HG03039 (cell line): ENCODE measurements at regions not wholly inside any gene's neighbourhood (a gene's known extent, or its start where the extent isn't known, plus 50 kb on each side); places are given as distances from the start of the nearest gene placed in this dataset.

Experiments used
- ATAC-seq: cut with Tn5 transposase; IDR thresholded peaks from one replicate; pipeline ENCODE4 v1.9.1; 2021; ENCODE audit warnings: mild to moderate bottlenecking, moderate library complexity; ENCODE audit not compliant: unreplicated experiment

DNA sequence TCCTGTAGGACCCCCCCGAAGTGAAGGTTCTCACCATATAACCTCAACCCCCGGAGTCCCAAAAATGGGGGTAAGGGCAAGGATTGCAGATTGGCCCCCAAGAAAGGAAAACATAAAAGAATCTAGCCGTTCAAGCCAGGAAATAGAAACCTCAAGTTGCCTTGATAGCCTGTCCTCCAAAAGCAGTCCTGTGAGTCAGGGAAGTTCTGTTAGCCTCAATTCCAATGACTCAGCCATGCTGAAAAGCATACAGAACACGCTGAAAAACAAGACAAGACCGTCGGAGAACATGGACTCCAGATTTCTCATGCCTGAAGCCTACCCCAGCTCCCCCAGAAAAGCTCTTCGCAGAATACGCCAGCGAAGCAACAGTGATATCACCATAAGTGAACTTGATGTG lies 344.2 kb upstream of the RGS6 start:
- no peak for ATAC-seq

DNA sequence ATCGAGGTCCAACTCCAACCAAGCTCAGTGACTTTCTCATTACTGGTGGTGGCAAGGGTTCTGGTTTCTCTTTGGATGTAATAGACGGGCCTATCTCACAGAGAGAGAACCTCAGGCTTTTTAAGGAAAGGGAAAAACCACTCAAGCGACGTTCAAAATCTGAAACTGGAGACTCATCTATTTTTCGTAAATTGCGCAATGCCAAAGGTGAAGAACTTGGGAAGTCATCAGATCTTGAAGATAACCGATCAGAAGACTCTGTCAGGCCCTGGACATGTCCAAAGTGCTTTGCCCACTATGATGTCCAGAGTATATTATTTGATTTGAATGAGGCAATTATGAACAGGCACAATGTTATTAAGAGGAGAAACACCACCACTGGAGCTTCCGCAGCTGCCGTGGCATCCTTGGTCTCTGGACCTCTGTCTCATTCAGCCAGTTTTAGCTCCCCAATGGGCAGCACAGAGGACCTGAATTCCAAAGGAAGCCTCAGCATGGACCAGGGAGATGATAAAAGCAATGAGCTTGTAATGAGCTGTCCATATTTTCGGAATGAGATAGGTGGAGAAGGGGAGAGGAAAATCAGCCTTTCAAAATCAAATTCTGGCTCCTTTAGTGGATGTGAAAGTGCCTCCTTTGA lies 343.5 kb upstream of the RGS6 start:
- no peak for ATAC-seq

DNA sequence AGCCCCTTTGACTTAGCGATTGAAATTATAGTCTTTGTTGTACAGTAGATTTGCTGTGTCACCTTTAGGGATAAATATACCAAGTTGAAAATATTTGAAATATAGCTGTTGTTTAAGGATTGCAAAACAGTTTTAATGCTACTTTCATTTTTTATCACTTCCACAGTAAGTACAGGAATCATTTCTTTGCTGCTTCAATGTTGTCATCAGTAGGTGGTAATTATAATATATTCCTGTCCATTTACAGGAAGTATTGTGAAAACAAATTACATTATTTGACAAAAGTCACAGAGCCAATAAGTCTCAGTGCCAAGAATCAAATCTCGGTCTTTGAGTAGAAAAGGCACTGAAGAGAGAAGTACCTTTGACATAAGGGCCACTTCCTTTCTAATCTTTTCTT lies 342.6 kb upstream of the RGS6 start:
- no peak for ATAC-seq

DNA sequence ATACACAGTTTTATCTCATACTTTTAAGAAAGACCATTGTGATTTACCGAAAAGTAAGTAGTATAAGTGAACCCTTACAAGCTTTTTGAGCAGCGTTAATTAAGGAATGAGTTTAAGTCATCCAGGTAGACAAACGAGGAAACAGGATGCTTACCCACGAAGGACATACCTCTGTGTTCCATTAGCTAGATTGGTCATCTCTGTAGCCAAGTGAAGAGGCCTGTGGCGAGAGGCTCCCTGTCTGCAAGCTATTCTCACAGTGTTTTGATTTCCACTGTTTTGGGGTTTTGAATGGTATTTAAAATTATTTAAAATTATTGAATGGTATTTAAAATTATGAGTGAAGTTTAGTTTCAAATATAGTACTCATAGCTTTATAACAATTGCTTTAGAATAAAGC lies 342.1 kb upstream of the RGS6 start:
- no peak for ATAC-seq

DNA sequence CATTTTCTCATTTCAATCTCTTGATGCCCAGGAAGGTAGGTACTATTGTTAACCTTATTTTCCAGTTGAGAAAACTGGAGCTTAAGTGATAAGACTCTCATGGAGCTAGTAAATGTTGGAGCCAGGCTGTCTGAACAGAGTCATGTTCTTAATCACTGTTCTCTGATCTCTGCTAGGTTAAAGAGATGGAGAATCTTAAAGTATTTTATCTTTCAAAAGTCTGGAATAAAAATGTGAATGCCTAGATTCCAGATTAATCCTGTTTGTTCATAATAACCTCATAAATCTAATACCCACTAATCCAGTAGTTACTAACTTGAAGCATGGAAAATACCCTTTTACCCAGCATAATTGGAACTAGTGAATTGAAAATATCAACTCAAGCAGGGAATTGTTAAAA lies 341.0 kb upstream of the RGS6 start:
- no peak for ATAC-seq

DNA sequence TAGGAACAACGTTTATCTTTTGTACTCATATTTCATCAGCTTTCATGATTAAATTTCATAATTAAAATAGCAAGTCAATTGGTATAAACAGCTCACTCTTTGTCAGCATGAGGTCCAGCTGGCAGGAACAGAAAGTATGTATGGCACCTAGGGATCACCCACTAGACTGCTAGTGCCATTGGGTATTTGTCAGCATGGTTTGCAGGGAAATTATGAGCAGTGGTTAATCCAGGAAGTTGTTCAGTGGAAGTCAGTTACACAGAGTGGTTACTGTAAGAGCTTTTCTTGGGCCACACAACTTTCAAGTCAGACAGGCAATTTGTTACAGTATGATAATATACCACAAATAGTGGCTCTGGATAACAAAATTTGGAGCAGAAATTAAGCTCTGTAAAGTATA lies 340.3 kb upstream of the RGS6 start:
- ATAC-seq: no peak

DNA sequence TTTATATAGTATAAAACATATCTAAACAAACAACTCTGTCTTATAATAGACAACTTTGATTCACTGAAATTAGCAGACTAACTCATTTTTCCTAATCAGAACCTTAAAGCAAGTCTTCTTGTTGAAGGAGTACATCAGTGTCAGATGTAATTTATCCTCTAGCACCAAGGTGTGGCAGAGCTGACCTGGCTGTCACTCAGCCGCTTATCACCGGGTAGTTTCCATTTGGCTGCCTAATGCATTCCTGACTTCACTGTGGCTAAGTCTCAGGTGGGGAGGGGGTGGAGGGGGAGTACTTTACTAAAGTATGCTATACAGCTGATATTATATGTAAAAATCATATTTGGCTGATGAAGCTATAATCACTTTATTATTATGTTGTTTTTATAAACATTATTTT lies 339.9 kb upstream of the RGS6 start:
- no peak for ATAC-seq

DNA sequence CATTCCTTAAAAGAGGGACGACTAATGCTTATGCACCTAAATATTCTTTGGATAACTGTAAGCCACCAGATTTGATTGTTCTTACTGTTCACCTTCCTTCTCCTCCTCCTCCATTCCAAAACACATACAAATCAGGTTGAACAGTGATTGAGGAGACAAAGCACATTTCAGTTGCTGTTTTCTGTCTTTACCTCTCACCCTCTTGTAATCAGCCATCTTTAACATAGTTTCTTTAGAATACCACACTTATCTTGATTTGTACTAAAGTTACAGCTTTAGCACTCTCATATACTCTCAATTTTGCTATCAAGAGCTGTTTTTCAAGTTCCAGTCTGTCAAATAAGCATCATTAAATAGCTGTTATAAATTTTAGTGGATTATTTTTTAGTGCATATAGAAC lies 338.3 kb upstream of the RGS6 start:
- no peak for ATAC-seq

DNA sequence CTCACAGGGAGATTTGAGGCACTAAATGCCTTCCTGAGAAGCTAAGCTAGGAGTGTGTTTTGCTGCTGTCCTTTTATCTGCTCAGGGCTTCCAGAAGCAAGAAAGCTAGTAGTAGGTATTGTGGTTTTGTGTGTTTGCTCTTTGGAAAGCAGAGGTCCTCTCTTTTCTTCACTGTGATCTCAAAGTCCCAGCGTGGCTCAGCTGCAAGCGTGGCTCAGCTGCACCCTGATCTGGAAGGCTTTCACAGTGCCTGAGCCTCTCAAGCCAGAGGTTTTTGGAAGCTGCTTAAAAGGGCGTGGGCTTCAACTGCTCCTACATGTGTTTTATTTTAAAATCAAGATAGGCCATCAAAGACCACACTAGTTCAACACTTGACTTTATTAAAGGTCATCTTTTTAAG lies 337.4 kb upstream of the RGS6 start:
- no peak for ATAC-seq

DNA sequence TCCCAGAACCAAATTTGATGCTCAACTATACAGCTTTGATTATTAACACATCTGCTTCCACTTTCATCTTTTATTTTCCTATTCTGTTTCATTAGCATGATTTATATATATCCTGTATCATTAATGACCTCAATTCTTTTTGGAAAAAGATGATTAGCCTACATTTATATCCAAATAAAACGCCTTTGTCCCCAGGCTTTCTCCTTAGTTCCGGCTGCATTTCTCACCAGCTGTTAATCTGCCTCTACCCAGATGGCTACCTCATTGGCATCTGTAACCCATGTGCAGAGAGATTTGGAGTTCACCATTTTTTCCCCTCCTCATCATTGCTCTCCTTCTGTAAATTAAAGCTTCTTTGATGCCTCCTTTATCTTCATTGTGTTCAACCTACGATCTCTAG lies 336.8 kb upstream of the RGS6 start:
- ATAC-seq: no peak

DNA sequence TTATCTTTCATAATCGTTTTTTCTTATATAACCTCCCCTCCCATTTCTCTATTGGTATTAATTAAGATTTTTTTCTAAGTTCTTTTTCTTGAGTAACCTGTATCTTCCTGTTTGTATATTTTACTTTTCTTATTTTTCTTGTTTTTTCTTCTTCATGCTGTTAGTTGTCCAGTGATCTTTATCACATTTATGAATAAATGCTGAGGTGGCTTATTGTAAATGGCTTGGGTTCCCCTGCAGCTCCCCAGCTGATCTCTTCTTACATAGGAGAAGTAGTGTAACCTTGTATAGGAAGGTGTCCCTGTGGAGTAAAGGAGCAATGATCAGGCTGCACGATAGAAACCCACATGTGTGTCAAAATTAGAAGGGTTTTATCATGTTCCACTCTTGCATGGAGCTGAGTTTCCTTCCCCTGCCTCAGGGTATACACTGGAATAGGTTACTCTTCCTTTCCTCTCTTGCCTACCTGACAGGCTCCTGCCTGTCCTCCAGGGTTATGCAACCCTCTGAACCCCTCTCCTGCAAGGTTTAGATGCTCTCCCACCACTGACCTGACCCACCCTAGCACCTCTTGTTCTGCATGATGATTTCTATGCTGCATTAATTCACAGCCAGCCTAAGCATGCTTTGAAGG lies 334.8 kb upstream of the RGS6 start:
- no peak for ATAC-seq

DNA sequence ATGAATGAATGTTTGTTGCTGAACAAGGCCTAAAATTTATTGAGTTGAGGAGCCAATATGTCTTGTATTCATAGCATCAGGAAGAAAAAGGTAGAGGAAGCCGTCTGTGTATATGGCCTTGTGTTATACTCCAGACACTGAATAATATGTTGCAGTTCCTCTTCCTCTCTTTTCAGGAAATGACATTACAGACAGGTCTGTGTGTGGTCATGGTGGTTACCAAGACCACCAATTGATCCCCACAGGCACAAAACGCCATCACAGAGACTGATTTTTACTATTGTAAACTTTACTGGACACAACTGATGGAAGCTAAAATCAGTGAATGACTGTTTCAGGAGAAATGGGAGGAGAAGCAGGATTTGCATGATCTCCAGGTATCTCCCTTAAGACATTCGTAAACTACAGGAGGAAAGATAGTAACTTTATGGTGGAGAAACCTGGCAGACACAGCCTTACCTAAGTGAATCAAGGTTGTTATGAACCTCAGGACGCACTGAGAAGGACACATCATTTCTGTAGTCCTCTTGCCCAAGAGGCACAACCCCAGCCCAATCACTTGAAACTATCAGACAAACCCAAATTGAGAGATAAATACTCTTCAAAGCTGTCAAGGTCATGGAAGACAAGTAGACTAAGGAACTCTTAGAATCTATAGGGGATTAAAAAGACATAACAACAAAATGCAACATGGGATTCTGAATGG lies 334.1 kb upstream of the RGS6 start:
- ATAC-seq: no peak

DNA sequence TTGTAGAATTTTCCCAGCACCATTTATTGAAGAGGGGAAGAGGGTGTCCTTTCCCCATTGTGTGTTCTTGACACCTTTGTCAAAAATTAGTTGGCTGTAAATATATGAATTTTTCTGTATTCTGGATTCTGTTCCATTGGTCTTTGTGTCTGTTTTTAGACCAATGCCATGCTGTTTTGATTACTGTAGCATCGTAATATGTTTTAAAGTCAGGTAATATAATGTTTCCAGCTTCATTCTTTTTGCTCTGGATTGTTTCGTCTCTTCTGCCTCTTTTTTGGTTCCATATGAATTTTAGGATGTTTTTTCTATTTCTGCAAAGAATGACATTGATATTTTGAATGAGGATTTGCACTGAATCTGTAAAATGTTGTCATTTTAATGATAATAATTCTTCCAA lies 331.9 kb upstream of the RGS6 start:
- no peak for ATAC-seq

DNA sequence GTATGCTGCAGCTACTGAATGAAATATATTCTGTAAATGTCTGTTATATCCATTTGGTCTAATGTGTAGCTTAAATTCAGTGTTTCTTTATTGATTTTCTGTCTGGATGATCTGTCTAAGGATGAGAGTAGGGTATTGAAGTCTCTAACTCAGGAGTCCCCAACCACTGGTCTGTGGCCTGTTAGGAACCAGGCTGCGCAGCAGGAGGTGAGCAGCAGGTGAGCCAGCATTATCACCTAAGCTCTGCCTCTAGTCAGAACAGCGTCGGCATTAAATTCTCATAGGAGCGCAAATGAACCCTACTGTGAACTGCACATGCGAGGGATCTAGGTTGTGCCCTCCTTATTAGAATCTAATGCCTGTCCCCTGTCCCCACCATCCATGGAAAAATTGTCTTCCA lies 329.7 kb upstream of the RGS6 start:
- no peak for ATAC-seq

DNA sequence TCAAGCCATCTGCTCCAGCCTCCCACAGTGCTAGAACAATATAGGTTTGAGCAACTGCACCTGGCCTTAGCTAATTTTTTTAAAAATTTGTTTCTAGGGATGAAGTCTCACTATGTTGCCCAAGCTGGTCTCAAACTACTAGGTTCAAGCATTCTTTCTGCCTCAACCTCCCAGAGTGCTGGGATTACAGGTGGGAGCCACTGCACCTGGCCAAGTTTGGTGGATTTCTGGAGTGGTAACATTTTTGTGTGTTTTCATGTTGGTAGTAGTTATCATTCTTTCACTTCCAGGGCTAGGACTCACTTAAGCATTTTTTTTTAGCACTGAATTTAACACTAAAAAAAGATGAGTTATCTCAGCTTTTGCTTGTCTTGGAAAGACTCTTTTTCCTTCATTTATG lies 328.0 kb upstream of the RGS6 start:
- ATAC-seq: no peak

DNA sequence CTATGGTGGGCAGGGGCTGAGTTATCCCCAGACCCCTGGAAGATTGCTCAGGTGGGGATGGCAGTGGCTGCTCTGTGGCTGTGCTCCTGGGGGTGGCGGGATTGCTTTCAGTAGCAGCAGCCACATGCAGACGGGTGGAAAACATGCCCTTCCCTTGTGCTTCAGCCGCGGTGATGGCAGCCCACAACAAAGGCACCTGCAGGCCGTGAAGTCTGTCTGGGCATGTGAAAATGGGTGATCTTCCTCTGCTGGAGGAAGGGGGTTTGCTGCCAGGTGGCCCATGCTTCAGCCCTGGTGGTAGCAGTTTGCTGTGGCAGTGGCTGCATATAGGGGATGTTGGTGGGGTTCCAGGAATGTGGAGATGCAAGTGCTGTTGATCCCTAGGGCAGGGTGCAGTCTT lies 326.2 kb upstream of the RGS6 start:
- no peak for ATAC-seq

DNA sequence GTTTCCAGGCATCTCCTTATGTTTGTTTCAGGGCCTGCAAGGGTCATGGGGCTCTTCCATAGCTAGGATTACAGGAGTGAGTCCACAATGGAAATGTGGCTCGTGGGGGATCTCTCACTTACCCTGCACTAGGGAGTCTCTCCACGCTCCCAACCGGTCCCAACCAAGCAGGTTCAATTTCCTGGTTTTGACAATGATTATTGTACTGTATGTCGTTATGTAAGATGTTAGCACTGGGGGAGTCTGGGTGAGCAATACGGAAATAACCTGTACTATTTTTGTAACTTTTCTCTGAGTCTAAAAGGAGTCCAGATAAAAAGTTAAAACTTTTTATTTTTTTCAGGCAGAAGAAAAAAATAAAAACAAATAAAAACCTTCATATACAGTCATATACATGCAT lies 325.7 kb upstream of the RGS6 start:
- no peak for ATAC-seq

DNA sequence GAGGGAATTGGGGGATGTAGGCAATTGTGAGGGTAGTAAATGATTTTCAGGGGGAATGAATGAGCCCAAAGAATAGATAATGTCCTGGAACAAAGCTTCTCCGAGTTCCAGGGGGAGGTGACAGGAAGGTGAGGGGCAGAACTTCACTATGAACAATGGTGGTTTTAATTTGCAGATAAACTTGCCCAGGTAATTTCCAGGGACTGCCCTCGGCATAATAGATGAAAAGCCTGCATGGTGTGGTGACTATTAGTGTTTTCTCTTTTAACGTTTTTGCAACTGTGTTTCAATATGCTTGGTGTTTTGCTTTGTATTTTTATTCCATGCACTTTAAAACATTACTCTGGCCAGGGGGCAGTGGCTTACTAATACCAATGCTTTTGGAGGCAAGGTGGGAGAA lies 325.2 kb upstream of the RGS6 start:
- ATAC-seq: no peak

DNA sequence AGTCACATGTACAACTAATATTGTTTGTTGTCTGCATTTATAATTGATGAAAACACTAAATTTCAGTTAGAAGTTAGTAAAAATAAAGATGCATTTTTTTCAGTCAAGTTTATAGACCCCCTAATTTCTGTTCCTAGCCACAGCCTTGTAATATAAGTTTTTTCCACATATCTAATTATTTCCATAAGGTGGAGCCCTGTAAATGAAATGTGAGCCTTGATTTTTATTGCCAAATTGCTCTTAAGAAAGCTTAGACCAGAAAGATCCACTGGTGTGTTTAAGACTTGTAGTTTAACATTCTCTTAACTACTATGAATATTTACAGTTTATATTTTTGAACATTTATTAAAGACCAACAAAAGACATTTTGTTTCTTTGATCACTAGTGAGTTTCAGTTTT lies 322.1 kb upstream of the RGS6 start:
- ATAC-seq: no peak

DNA sequence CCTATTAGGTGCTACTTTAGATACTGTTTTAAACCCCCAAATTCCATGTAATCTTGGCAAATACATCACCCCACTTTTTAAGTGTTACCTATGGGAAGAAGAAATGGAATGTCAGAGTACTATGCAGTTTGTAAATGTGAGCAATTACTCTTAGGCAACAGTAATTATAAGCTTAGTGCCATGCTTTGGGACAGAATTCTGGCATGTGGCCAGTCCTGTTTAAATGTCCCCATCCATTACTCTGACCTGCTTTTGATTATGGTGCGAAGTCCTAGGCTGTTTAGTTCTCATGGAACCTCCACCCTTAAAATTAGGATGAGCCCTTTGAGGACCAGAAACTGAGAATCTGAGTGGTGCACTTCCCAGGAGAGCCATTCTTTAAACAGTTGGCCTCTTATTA lies 321.4 kb upstream of the RGS6 start:
- ATAC-seq: no peak

DNA sequence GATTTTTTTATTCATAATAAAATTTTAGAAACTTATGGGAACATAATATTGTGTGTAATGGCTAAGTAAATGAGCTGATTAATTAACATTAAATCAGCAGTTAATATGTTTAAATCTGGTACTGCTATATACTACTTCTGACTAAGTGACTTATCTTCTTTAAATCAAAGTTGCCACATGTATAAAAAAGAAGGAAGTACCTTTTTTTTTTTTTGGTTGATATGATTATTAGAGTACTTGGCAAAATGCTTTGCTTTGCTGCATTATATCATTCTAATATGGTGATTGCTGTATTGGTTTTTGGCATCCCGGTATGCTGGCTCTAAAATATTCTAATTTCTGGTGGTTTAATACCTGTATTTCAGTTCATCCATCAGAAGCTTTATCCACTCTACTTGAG lies 319.1 kb upstream of the RGS6 start:
- no peak for ATAC-seq

DNA sequence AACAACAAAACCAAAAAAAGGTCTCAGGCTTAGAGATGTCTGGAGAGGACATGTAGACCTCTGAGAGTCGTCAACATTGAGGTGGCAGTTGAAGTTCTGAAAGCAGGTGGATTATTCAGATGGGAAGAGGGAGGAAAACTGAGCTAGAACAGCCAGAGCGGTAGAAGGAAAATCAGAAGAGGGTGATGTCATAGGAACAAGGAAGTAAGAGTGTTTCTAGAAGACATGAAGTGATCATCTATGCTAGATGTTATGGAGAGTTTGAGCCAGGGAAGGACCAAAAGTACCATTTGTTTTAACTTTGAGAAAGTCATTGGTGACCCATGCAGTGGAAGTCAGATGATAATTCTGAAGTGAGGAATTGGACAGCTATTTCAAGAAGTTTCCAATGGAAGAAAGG lies 316.2 kb upstream of the RGS6 start:
- no peak for ATAC-seq

DNA sequence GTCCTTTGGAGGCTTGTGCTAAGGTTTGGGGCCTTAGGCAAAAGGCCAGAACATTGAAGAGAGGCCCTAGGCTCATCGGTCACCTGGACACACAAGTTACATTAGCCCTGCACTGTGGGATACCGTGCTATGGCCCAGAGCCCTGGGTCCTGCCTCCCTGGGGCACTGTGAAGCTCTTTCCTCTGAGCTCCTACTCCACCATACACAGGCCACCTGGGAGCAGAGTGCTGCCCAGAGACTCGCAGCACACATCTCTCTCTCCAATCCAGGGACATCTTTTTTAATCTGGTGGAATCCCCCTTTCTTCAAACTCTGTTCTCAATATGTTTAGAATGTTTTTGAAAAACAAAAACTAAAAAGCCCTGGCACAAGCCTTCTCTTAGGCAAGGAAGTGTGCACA lies 314.2 kb upstream of the RGS6 start:
- no peak for ATAC-seq
